Activated T-helper 1 cell treated with anti-CD3 and anti-CD28 coated beads, Interleukin-2, amount 50 U/mL, for 16 hours (primary cell): ENCODE measurements at regions not wholly inside any gene's neighbourhood (a gene's known extent, or its start where the extent isn't known, plus 50 kb on each side); places are given as distances from the start of the nearest gene placed in this dataset.
"Not testable (repeated sequence)": the region's sequence is repeated elsewhere in the genome, so short reads cannot be mapped to it uniquely, and the experiment has no call there.

ENCODE experiments used
- DNase-seq, 2 donors: peaks; one replicate each; pipeline ENCODE4 v3.0.0-alpha.2; 2020; ENCODE audit warnings: low read depth in 1 of 2, low spot score in 1 of 2

GRCh38 chr9:135195975-135196374 is 108.5 kb downstream of the OLFM1 start:
- not testable (repeated sequence) for DNase-seq

DNA sequence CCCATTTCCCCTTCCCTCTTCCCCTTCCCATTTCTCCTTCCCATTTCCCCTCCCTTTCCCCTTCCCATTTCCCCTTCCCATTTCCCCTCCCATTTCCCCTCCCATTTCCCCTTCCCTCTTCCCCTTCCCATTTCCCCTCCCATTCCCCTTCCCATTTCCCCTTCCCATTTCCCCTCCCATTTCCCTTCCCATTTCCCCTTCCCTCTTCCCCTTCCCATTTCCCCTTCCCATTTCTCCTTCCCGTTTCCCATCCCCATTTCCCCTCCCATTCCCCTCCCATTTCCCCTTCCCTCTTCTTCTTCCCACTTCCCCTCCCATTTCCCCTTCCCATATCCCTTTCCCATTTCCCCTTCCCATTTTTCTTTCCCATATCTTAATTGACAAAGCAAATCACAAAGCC is 109.0 kb downstream of the OLFM1 start:
- DNase-seq = no peak

DNA sequence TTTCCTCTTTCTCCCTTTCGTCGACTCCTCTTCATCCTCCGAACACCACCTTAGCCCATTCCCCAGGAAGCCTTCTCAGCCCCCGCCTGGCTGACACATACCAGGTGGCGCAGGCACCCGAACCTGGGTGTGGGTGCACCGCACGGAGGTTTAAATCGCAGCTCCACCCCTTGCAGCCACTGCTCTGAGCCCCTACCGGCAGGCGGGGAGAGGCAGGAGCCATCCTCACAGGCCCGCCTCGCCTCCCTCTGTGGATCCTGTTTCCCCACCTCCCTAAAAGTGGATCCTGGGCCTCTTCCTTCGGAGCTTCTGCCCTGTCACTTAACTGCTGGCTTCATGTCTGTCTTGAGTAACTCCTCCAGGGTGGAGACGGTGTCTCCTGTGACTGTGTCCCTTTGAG is 110.7 kb downstream of the OLFM1 start:
- no peak for DNase-seq

DNA sequence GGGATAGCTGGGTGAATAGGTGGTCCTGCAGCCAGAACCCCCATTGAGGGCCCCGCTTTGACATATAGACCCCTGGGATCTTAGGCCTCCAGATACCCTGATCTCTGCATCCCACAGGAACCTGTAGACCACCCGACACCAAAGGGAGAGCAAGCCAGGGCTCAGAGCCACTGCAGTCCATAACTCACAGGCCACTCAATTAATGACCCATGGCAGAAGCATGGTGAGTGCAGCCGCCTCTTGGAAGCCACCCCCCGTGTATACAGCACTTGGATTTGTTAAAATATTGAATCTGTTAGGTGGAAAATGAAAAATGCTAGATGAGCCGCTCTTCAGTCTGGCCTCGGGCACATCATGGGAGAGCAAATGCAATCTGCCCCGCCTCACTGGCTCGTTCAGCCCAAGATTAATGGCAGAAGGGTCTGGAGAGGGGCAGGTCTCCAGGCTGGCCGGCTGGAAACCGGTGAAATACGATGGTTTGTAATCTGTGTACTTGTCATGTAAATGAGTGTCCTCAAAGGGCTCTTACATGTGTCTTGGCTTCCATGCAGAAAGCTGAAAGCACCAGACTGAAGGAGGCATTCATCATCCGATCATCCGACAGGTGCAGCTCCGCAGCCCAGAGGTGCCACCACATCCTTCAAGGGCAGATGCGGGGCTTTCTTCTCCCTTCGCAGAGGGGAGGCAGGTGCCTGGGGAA is 111.3 kb downstream of the OLFM1 start:
- no peak for DNase-seq

- no peak for DNase-seq
Measured at GRCh38 chr9:135199489-135199888, 112.0 kb downstream of the OLFM1 start.

DNA sequence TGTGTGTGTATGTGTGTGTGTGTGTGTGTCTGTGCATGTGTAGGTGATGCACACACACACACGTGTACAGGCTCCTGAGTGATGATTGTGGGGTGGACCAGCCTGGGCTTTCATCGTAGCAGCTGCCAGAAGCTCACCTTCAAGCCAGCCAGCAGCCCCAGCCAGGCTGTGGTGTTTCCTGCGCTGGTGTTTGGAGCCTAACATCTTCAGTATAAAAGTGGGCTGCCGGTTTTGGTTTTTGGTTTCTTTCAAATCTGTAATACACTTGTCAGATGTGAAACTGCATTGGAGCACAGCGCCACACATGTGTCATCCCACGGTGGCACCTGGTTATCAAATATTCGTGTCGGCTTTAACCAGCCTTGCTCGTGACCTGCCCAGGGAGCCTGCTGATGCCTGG is 114.2 kb downstream of the OLFM1 start:
- DNase-seq = no peak

DNA sequence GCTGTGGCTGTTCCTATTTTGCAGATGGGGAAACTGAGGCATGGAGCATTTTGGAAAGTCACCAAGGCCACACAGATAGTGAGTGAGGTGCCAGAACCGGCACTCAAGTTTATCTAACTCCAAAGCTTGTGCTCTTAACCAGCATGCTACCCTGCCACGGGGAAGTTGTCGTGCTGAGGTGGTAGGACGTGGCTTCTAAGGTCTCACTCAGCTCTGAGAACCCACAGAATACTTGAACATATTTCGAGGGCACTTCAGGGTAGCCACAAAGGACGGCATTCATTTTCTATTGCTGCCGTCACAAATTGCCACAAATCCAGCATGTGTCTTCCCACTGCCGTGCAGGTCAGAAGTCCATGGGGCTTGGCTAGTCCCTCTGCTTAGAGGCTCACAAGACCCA is 116.7 kb downstream of the OLFM1 start:
- no peak for DNase-seq

DNA sequence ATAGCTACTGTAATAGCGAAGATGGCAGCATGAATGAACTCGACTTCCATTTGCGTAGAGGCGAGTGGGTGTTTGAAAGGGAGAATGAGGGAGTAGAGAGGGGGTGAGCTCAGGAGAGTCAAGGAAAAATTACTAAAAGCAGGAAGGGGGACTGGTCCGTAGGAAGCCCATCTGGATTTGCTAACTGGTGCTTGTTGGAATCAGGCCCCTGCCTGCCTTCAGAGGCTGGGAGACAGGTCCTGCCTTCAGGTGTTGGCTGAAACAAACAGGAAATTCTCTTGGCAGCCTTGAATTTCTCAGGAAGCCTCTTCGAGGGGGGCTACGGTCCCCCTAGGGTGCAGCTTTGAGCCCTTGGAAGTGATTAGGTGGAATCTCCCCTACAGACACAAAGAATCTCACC is 121.7 kb downstream of the OLFM1 start:
- no peak for DNase-seq

GRCh38 chr9:135209852-135210251 is 122.4 kb downstream of the OLFM1 start:
- DNase-seq = no peak

GRCh38 chr9:135210676-135211523 is 123.4 kb downstream of the OLFM1 start:
- no peak for DNase-seq

- DNase-seq = no peak
Measured at GRCh38 chr9:135211524-135211890, 124.0 kb downstream of the OLFM1 start.

DNA sequence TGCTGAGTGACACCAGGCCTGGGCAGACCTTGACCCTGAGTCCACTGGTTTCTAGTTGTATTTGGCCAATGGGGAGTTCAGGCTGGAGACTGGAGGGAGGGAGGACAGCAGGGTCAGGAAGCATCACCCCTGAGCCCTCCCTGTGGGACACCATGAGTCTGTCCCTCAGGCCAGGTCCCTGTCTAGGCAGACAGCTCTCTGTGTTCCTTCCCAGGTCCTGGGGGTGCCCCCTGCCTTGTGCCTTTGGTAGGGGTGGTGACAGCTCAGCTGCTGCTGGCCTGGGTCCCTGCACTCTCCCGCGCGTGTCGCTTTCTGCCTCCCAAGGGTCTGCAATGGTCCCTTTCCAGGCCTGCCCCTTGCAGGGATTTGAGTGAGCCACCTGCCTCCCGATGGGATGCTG is 125.5 kb downstream of the OLFM1 start:
- DNase-seq = no peak

GRCh38 chr9:135213566-135213965 is 126.1 kb downstream of the OLFM1 start:
- no peak for DNase-seq

GRCh38 chr9:135214054-135214640 is 126.7 kb downstream of the OLFM1 start:
- no peak for DNase-seq

DNA sequence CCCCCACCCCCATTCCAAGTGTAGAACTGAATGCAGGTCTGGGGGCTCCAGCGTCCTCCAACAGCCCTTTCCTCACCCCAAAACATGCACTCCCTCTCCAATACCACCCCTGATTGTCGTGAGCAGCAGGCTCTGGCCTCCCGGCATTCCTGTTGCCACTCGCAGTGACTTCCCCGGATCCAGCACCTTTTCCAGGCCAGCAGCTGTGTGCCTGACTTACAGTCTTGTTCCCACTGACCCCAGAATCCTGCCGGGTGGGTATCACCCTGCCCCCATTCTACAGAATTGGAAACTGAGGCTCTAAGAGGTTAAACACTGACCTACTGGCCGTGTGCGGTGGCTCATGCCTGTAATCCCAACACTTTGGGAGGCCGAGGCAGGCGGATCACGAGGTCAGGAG is 127.2 kb downstream of the OLFM1 start:
- no peak for DNase-seq

- DNase-seq = no peak
Measured at GRCh38 chr9:135215571-135216161, 128.2 kb downstream of the OLFM1 start.

DNA sequence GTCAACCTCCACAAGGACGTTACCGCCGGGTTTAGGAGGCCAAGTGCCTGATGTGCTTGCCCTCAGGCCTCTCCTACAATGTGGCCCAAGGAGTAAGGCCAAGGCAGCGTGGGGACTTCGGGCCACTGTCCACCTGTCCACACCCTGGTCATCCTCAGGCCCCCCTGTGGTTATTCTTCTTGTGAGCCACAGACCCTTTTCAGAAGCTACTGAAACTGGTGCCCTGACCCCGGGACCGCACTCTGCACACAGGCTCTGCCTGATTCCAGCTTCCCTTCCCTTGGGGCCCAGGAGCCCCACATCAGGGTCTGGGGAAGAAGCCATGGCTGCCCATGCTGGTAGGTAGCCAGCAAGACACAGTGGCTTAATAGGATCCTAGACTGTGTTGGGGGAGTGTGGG is 128.8 kb downstream of the OLFM1 start:
- no peak for DNase-seq

DNA sequence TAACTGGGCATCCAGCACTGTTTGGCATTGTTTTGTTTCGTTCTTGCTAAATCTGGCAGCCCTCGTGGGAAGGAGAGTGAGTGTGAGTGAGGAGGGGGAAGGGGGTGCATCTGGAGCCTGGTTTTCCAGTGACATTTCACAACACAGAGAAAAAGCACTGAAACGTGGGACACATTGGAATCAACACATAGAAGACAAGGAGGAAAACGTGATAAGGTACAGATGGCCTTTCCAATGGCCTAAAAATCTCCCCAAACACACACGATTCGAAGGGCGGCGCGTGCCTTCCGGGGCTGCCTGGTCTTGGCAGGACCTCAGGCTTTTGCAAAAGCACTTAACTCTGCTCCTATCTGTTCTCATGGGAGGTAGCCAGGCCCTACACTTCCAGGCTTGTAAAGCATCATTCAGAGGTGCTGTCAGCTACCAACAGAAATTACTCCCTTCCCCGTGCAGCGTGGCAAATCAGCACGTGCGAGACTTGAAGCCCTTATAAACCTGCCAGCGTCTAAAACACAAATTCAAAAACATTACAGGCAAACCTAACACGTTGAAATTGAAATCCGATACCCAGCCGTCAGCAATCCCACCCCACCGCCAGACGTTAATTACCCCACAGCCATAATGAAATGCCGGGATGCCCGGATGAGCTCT is 129.4 kb downstream of the OLFM1 start:
- no peak for DNase-seq

GRCh38 chr9:135217836-135218235 is 130.4 kb downstream of the OLFM1 start:
- DNase-seq = no peak

DNA sequence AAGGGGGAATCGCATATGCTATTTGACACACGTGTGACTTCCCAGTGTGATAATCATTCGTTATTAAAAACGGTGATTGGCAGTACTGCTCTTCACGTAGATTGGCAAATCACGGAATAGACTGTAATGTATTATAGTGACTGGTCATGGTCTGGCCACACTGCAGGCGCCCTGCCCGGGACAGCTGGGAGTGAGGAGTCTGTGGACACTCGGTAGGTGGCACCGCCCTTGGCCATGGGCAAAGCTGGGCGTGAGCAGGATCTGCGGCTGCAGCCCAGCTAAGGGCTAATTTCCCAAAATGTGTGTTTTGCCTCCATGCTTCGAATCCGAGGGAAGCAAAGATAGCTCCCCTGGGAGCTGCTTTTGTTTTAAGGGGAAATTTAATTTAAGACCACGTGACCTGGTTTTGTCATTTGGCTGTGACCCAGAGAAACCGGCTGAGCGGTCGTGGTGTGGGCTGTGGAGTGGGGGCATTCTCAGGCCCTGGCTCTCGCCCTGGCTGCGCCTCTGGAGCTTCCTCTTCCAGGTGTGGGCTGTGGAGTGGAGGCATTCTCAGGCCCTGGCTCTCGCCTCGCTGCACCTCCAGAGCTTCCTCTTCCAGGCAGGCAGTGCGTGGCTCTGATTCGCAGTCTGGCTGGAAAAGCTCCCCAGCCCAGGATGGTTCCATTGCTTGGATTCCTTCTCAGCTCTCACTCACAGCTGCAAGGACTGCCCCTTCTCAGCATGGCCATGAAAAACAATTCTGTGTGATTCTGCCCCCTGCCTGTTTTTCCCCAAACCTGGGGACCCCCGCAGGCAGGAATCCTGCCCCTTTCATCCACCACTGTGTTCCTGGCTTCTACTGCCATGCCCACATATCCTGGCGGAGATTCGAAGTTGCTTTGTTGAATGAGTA is 131.1 kb downstream of the OLFM1 start:
- DNase-seq = no peak
